Sigmoid colon (tissue), 4 donors: ENCODE measurements at regions not wholly inside any gene's neighbourhood (a gene's known extent, or its start where the extent isn't known, plus 50 kb on each side); places are given as distances from the start of the nearest gene placed in this dataset.

Experiments
- POLR2AphosphoS5 ChIP-seq, 4 donors: sonication (generic); formaldehyde crosslinking; IDR thresholded peaks; one replicate each; pipeline ENCODE4 v1.6.1; 2017; ENCODE audit warnings: antibody characterized with exemption in 4 of 4
- TF ChIP-seq, protein P1 (sequence below), 4 experiments: fragments of 450-650 bp in 3 of 4; fragments of 200-600 bp in 1 of 4; IDR thresholded peaks; one replicate each; pipeline ENCODE4 v1.5.1; 2016 to 2019; ENCODE audit warnings: antibody characterized with exemption in 4 of 4, mild to moderate bottlenecking in 3 of 4, moderate library complexity in 2 of 4

DNA sequence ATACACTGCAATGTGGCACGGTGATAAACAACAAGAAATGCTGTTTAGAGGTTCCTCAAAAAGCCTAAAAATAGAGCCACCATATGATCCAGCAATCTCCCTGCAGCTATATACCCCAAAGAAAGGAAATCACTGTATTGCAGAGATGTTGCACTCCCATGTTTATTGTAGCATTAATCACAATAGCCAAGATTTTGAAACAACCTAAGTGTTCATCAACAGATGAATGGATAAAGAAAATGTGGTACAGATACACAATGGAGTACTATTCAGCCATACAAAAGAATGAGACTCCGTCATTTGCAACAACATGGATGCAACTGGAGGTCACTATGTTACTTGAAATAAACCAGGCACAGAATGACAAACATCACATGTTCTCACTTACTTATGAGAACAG, 365.8 kb upstream of the DIPK2B start:
- TF ChIP-seq, protein P1, sequence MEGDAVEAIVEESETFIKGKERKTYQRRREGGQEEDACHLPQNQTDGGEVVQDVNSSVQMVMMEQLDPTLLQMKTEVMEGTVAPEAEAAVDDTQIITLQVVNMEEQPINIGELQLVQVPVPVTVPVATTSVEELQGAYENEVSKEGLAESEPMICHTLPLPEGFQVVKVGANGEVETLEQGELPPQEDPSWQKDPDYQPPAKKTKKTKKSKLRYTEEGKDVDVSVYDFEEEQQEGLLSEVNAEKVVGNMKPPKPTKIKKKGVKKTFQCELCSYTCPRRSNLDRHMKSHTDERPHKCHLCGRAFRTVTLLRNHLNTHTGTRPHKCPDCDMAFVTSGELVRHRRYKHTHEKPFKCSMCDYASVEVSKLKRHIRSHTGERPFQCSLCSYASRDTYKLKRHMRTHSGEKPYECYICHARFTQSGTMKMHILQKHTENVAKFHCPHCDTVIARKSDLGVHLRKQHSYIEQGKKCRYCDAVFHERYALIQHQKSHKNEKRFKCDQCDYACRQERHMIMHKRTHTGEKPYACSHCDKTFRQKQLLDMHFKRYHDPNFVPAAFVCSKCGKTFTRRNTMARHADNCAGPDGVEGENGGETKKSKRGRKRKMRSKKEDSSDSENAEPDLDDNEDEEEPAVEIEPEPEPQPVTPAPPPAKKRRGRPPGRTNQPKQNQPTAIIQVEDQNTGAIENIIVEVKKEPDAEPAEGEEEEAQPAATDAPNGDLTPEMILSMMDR (IDR thresholded peaks at IDR 0.05) = no peak
- TF ChIP-seq POLR2AphosphoS5 (IDR thresholded peaks at IDR 0.05) = no peak
